ENCODE measurements at regions not wholly inside any gene's neighbourhood (a gene's known extent, or its start where the extent isn't known, plus 50 kb on each side); places are given as distances from the start of the nearest gene placed in this dataset.

- no peak for TF ChIP-seq CTCF (IDR thresholded peaks at IDR 0.05; ENCODE audit: low read depth, low read length, poor library complexity, severe bottlenecking)
- no peak for TF ChIP-seq EZH2phosphoT487 (IDR thresholded peaks at IDR 0.05; ENCODE audit: borderline replicate concordance, low read length)
Observed at GRCh38 chr21:27078915-27079314, 112.0 kb upstream of the ADAMTS5 start.
